H1 (cell line): ENCODE measurements at regions not wholly inside any gene's neighbourhood (a gene's known extent, or its start where the extent isn't known, plus 50 kb on each side); places are given as distances from the start of the nearest gene placed in this dataset.

Source experiments
- HDAC6 ChIP-seq: IDR thresholded peaks from one replicate; pipeline ENCODE4 v1.7.1; 2012; ENCODE audit warnings: low read depth, mild to moderate bottlenecking, inconsistent platforms, low read length, moderate library complexity
- NANOG ChIP-seq: IDR thresholded peaks from 2 replicates; pipeline ENCODE4 v1.6.1; 2011; ENCODE audit warnings: low read length, low read depth, mild to moderate bottlenecking, inconsistent platforms; ENCODE audit not compliant: insufficient read depth, poor library complexity, severe bottlenecking

DNA sequence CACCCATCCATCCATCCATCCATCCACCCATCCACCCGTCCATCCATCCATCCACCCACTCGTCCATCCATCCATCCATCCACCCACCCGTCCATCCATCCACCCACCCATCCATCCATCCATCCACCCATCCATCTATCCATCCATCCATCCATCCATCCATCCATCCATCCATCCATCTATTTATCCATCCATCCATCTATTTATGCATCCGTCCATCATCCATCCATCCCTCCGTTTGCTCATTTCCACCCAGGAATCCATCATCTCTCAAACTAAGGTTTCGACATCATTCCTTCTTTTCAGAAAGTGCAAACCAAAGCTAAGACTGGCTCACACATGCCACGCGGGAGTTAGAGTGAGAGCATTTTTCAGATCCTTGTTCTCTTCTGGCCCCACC is 52.8 kb upstream of the POFUT2 start (continued):
- no peak for TF ChIP-seq NANOG
- TF ChIP-seq HDAC6 = no peak
